Activated CD8-positive, alpha-beta memory T cell treated with anti-CD3 and anti-CD28 coated beads, Interleukin-2, amount 50 U/mL, for 4 hours (primary cell): ENCODE measurements at regions not wholly inside any gene's neighbourhood (a gene's known extent, or its start where the extent isn't known, plus 50 kb on each side); places are given as distances from the start of the nearest gene placed in this dataset.
"Not testable (repeated sequence)": the region's sequence is repeated elsewhere in the genome, so short reads cannot be mapped to it uniquely, and the experiment has no call there.

Experiments used
- DNase-seq: peaks from one replicate; pipeline ENCODE4 v3.0.0-alpha.2; 2020

DNA sequence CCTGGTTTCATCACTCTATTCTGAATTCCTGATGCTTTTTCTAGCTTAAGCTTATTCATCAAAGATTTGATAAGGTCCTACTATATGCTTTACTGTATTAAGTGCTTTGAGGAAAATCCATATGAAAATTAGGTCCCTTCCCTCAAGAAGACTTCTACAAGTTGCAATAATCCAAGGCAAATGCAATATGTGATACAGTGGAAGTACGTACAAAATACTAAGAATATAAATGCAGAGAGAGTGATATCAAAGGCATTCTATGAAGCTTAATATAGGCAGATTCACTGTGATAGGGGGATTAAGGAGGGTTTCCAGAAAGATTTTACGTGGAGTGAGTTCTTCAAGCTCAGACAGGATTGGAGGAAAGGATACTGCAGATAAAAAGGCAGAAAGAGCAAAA, 142.1 kb downstream of the C6orf118 start:
- no peak for DNase-seq

DNA sequence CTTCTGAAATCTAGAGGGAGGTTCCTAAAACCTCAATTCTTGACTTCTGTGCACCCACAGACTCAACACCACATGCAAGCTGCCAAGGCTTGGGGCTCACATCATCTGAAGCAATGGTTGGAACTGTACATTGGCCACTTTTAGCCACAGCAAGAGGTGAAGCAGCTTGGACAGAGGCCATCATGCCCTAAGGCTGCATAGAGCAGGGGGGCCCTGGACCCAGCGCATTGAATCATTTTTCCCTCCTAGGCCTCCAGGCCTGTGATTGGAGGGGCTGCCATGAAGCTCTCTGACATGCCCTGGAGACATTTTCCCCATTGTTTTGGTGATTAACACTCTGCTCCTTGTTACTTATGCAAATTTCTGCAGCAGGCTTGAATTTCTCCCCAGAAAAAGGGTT, 145.9 kb downstream of the C6orf118 start:
- DNase-seq = no peak

DNA sequence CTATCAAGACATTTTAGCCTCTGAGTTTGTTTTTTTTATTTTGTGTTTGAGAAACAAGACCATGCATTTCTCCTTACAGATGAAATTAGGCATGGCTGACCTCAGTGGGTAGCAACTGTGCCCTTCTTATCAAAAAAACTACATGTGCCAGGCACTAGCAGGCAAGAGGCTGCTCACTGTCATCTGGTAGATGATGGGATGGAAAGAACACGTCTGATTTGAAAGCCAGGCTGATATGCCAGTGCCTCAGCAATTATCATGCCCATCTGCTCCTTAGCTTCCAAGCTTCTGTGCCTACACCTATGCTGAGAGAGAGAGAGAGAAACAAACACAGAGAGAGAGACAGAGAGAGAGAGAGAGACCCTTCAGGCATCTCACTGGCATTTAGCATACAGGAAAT, 149.9 kb downstream of the C6orf118 start:
- DNase-seq = no peak

GRCh38 chr6:165146456-165146855, 162.9 kb downstream of the C6orf118 start:
- no peak for DNase-seq

DNA sequence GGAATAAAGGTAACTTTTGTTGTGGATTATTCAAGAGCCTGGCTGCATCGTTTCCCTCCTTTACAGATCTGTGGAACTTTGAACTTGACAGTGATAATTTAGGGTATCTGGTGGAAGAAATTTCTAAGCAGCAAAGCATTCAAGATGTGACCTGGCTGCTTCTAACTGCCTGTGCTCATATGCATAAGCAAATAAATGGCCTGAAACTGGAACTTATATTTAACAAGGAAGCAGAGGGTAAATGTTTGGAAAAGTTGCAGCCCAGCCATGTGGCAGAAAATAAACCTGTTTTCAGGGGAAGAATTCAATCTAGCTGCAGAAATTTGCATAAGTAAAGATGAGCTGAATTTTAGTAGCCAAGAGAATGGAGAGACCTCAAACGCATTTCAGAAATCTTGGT, 173.5 kb downstream of the C6orf118 start:
- DNase-seq = no peak

- DNase-seq = no peak
Observed at GRCh38 chr6:165129086-165129485, 180.3 kb downstream of the C6orf118 start.

DNA sequence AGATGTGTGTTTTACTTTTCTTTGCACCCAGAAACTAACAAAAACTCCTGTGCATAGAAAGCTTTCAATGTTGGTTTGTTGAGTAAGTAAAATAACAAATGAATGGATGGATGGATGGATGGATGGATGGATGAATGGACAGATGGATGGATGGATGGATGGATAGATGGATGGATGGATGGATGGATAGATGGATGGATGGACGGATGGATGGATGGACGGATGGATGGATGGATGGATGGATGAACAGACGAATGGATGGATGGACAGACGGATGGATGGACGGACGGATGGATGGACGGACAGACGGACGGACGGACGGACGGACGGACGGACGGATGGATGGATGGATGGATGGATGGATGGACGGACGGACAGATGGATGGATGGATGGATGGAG, 181.7 kb downstream of the C6orf118 start:
- not testable (repeated sequence) for DNase-seq

DNA sequence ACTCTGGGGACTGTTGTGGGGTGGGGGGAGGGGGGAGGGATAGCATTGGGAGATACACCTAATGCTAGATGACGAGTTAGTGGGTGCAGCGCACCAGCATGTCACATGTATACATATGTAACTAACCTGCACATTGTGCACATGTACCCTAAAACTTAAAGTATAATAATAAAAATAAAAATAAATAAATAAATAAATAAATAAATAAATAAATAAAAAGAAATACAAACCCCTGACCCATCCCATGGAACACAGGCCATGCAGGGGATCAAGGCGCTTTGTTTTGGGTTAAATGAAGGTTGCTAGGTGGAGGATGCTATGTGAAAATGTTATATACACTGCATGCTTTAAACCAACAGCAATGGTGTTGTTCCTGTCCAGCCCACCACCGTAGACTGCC, 184.7 kb downstream of the C6orf118 start:
- DNase-seq = not testable (repeated sequence)

GRCh38 chr6:165119231-165120020, 190.0 kb downstream of the C6orf118 start:
- DNase-seq = no peak

GRCh38 chr6:165118736-165119135, 190.7 kb downstream of the C6orf118 start:
- no peak for DNase-seq

GRCh38 chr6:165117806-165118205, 191.6 kb downstream of the C6orf118 start:
- no peak for DNase-seq

GRCh38 chr6:165117121-165117520, 192.3 kb downstream of the C6orf118 start:
- no peak for DNase-seq

DNA sequence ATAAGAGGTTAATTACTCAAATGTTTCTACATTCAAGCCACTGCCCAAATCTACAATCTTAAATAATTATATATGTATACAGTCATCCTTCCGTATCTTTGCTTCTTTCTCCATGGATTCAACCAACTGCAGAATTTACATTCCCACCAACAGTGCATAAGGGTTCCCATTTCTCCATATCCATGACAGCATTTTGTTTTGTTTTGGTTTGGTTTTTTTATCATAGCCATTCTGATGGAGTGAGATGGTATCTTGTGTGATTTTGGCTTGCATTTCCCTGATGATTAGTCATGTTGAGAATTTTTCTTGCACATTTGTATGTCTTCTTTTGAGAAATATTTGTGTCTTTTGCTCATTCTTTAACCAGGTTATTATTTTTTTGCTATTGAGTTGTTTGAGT, 198.5 kb downstream of the C6orf118 start:
- DNase-seq = no peak

DNA sequence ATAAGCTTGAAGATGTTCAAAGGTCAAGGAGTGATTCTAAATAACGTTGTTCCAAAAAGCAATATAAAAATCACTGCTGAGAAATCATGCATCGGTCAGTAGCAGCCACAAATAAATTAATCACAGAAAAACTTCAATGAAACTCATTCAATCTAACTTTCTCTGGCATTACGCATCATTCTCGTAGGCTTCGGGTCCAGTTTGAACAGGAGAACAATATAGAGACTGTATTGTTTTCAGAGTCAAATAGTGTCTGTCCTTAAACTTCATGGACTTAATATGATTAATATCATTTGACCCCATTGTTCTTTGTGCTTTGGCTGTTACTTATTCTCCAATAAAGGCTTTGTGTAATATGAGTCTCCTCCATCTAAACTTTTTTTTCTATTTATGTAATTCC, 200.4 kb downstream of the C6orf118 start:
- DNase-seq = no peak

GRCh38 chr6:165106261-165106660, 203.1 kb downstream of the C6orf118 start:
- no peak for DNase-seq

GRCh38 chr6:165098165-165098564, 211.2 kb downstream of the C6orf118 start:
- no peak for DNase-seq

GRCh38 chr6:165096868-165097267, 212.5 kb downstream of the C6orf118 start:
- DNase-seq = no peak

DNA sequence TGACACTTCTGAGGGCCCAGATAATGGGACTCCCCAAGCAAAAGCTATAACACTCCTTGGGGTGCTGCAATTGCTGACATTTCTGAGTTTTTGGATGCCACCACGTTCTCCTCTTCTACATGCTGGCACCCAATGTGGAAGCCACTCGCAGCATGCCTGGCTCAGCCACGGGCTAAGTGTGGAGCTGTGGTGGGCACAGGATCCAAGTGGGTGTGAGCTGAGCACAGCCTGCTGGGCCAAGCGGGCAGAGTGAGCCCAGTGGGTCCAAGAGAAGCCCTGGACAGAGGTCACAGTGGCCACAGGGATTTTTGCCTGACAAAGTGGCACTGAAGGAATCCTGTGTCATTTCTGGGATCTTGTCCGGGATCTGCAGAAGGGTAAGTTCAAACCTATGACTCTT, 213.2 kb downstream of the C6orf118 start:
- no peak for DNase-seq

- no peak for DNase-seq
Observed at GRCh38 chr6:165092881-165093595, 216.4 kb downstream of the C6orf118 start.

DNA sequence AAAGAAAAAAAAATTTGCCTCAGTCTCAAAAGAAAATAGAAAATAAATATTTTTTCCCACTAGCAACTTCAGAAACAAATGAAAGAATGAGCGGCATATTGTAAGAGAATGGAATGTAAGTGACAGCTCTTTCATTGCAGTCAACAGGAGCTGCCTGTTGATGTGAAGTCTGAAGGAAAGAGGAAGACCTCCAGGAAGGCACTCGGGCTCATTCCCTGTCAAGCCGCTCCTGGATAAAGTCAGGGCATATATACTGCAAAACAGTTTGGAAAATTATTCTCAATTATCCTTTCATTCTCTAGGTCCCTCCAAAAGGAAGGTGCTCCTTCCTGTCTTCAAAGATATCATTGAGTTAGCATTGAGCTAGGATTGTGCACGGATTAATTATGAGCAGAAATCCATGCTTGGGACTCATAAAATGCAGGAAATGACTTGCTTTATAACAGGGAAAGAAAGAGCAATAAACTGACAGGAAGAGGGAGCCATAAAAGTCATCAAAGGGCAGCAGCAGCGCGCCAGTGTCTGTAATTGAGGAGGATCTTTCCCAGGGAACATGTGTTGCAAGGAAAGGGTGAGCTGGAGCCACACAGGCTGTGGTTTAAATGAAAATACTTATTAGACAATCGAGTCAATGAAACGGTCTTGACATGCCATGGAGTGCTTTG, 218.2 kb downstream of the C6orf118 start:
- no peak for DNase-seq

GRCh38 chr6:165090242-165090641, 219.2 kb downstream of the C6orf118 start:
- DNase-seq = no peak

GRCh38 chr6:165086814-165087213, 222.6 kb downstream of the C6orf118 start:
- DNase-seq = no peak

DNA sequence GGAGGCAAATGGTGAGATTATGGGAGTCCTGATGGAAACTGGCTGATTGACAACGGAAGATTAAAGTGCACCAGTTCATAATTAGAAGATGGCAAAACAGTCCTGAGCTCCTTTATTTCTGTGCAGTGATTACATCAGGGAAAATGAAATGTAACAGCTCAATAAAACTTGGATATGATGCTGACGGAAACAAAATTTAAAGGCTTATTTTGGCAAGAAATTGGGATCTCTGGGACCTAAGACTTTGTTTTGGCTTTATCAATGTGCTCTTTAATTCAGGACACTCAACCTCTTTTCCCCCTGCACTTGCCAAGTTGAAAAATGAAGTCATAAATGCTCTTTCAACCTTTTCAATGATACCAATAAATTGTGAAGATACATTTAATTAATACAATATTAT, 226.8 kb downstream of the C6orf118 start:
- no peak for DNase-seq

DNA sequence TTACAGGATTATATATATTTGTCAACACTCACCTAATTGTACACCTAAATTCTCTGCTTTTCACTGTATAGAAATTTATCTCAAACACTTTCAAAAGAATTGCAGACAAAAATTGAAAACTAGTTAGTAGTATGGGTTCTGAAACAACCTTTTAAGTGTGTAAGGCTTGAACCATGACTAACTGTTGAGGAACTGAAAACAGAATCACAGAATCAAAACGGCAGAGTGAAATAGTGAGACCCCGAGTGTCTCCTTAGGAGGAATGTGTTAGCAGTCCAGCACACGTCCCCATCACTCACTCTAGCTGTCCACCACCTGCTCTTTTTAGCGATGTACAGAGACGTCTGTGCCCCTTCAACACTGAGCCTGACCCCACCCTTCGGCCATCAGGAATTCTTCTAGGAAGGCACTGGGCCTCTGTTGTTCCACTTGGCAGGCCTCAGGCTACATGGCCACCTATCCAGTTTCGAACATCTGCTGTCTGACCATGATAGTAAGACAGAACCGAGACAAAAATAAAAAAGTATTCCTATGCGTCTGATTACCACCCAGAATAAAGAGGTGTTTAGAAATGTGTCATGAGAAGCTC, 227.4 kb downstream of the C6orf118 start:
- no peak for DNase-seq
